Panc1 (cell line): ENCODE measurements at regions not wholly inside any gene's neighbourhood (a gene's known extent, or its start where the extent isn't known, plus 50 kb on each side); places are given as distances from the start of the nearest gene placed in this dataset.

Experiments
- ATAC-seq: fragments of 200-7000 bp; cut with Tn5 transposase; 2 replicates; pipeline ENCODE4 v1.9.1; 2020; ENCODE audit warnings: mild to moderate bottlenecking, moderate library complexity
- BruUV-seq: library from RNA; stranded (reverse); fragments of 400-500 nt; replicated peaks from 2 replicates; lab custom pipeline; 2021; lab: Mats Ljungman, UMichigan
- CTCF ChIA-PET: fragments of 300-600 bp; sonication (Branson Sonifier 250); formaldehyde crosslinking; loops from one replicate; lab custom pipeline; 2022; ENCODE audit warnings: antibody characterized with exemption; lab: Charles Lee
- POLR2A ChIA-PET: fragments of 300-600 bp; sonication (Branson Sonifier 250); formaldehyde crosslinking; loops from one replicate; lab custom pipeline; 2022; ENCODE audit warnings: antibody characterized with exemption; lab: Charles Lee
- DNase-seq: peaks from one replicate; pipeline ENCODE4 v3.0.0-alpha.2; 2010; ENCODE audit warnings: low read depth, low spot score
- H3K27ac ChIP-seq: 2 replicates; pipeline ENCODE4 v1.5.1; 2011; ENCODE audit warnings: mild to moderate bottlenecking, low read length, inconsistent platforms
- H3K27me3 ChIP-seq: fragments of 200-500 bp; sonication (Bioruptor generic); 2 replicates; pipeline ENCODE4 v1.6.0; 2014; ENCODE audit warnings: low read length, inconsistent platforms; ENCODE audit not compliant: control insufficient read depth, insufficient read depth
- H3K36me3 ChIP-seq: fragments of 200-500 bp; sonication (Bioruptor generic); 2 replicates; pipeline ENCODE4 v1.5.1; 2014; ENCODE audit warnings: inconsistent platforms, mild to moderate bottlenecking, low read length, moderate library complexity; ENCODE audit not compliant: control insufficient read depth, insufficient read depth
- H3K4me1 ChIP-seq: 2 replicates; pipeline ENCODE4 v1.5.1; 2011; ENCODE audit warnings: inconsistent platforms, mild to moderate bottlenecking, low read length, moderate library complexity; ENCODE audit not compliant: control insufficient read depth, insufficient read depth
- H3K4me3 ChIP-seq, 2 experiments: 2 replicates each; pipeline ENCODE4 v1.5.1; 2011 to 2012; ENCODE audit warnings: low read depth in 2 of 2, low read length in 2 of 2, mild to moderate bottlenecking in 2 of 2, inconsistent platforms in 1 of 2, moderate library complexity in 1 of 2
- H3K9me3 ChIP-seq: fragments of 200-500 bp; sonication (Bioruptor generic); 2 replicates; pipeline ENCODE4 v1.5.1; 2014; ENCODE audit warnings: low read depth, mild to moderate bottlenecking, inconsistent platforms, low read length, moderate library complexity; ENCODE audit not compliant: control insufficient read depth, insufficient read depth
- CTCF ChIP-seq: fragments of 450-650 bp; IDR thresholded peaks from 2 replicates; pipeline ENCODE4 v1.5.1; 2017; ENCODE audit warnings: mild to moderate bottlenecking
- POLR2AphosphoS5 ChIP-seq: IDR thresholded peaks from 2 replicates; pipeline ENCODE4 v1.6.1; 2012; ENCODE audit warnings: mild to moderate bottlenecking, low read depth, low read length, moderate library complexity
- REST ChIP-seq, 2 experiments: IDR thresholded peaks; 2 replicates each; pipeline ENCODE4 v1.6.1; 2011 to 2012; ENCODE audit warnings: low read depth in 2 of 2, control low read depth in 1 of 2, low read length in 1 of 2, mild to moderate bottlenecking in 1 of 2, moderate library complexity in 1 of 2; ENCODE audit not compliant: insufficient read depth in 1 of 2
- SIN3A ChIP-seq: IDR thresholded peaks from 2 replicates; pipeline ENCODE4 v1.6.1; 2012; ENCODE audit warnings: low read depth, mild to moderate bottlenecking, low read length, moderate library complexity, borderline replicate concordance; ENCODE audit not compliant: insufficient read depth
- TCF7L2 ChIP-seq: IDR thresholded peaks from 2 replicates; pipeline ENCODE4 v1.6.1; 2011; ENCODE audit warnings: mild to moderate bottlenecking, low read depth, low read length, inconsistent platforms
- in situ Hi-C: cut with HindIII; loops from 2 replicates; pipeline ENCODE4 v1.10.0; 2016; ENCODE audit warnings: low sequenced_read_pairs, low pct_unique_long_range_greater_than_20kb
- intact Hi-C: fragments of 100-400 bp; cut with micrococcal nuclease; formaldehyde crosslinking; loops from one replicate; pipeline ENCODE4 v1.10.0; 2022; ENCODE audit not compliant: unreplicated experiment

- no peaks in the 10 kb centered on the region for H3K36me3 ChIP-seq
- no peak for ATAC-seq
- intact Hi-C loops (no loop called here), in situ Hi-C loops (no loop called here)
- BruUV-seq: no TSS peak
- no peak for DNase-seq
- H3K9me3 ChIP-seq: no peaks in the 10 kb centered on the region
- no peaks in the 10 kb centered on the region for H3K27me3 ChIP-seq
- H3K4me1 ChIP-seq: no peaks in the 10 kb centered on the region
- no peak overlapping the region for H3K4me3 ChIP-seq
- ChIA-PET POLR2A (no interaction called here), CTCF (no interaction called here)
- TF ChIP-seq SIN3A (no peak), POLR2AphosphoS5 (no peak), CTCF (no peak), REST (IDR thresholded peaks at IDR 0.05; ENCODE audit: insufficient read depth in 1 of 2, low read depth in 2 of 2, low read length in 1 of 2) (no peak), TCF7L2 (no peak)
- H3K27ac ChIP-seq: no peak overlapping the region
These were observed 923.4 kb upstream of the AUTS2 start for GRCh38 chr7:68674826-68675225.

- Histone ChIP-seq H3K27me3 (no peaks in the 10 kb centered on the region), H3K27ac (no peak overlapping the region), H3K36me3 (no peaks in the 10 kb centered on the region), H3K4me3 (no peak overlapping the region), H3K9me3 (no peaks in the 10 kb centered on the region), H3K4me1 (no peaks in the 10 kb centered on the region)
- no peak for DNase-seq
- intact Hi-C loops: no loop called here
- ChIA-PET POLR2A (no interaction called here), CTCF (no interaction called here)
- BruUV-seq: no TSS peak
- no peak for ATAC-seq
- no peak for TF ChIP-seq SIN3A
- no peak for TF ChIP-seq CTCF
- no peak for TF ChIP-seq REST (IDR thresholded peaks at IDR 0.05; ENCODE audit: insufficient read depth in 1 of 2, low read depth in 2 of 2, low read length in 1 of 2)
- TF ChIP-seq POLR2AphosphoS5: no peak
- no peak for TF ChIP-seq TCF7L2
- in situ Hi-C loops: no loop called here
These were observed 921.3 kb upstream of the AUTS2 start for GRCh38 chr7:68676813-68677535.
